Liver (tissue), 2 donors: ENCODE measurements at regions not wholly inside any gene's neighbourhood (a gene's known extent, or its start where the extent isn't known, plus 50 kb on each side); places are given as distances from the start of the nearest gene placed in this dataset.

Experiments
- EGR1 ChIP-seq, 2 donors: IDR thresholded peaks; 2 replicates each; pipeline ENCODE4 v1.6.1; 2016 to 2018; ENCODE audit warnings: antibody characterized with exemption in 2 of 2, low read depth in 2 of 2
- JUND ChIP-seq, 2 donors: IDR thresholded peaks; 2 replicates each; pipeline ENCODE4 v1.6.1; 2016; ENCODE audit warnings: antibody characterized with exemption in 2 of 2
- RXRA ChIP-seq, 2 donors: IDR thresholded peaks; 2 replicates each; pipeline ENCODE4 v1.6.1; 2017 to 2018; ENCODE audit warnings: antibody characterized with exemption in 2 of 2, mild to moderate bottlenecking in 1 of 2
- donor health status: healthy.

DNA sequence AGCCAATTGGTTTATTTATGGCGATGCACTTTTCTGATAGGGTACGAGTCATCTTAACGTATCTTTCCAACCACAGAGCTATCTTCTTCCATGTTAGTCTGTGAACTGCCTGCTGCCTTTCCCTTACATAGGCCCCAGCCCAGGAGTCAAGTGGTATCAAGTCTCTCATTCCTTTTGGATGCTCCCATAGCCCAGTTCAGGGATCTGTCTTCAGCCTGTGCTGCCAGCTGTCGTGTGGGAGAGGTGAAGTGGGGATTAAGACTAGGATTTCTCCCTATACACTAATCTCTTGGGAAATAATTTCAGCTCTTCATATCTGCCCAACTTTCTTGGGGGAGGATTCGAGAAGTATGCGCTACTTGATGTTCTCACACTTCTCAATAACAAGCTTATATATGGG, 475.7 kb downstream of the EBF1 start:
- TF ChIP-seq JUND (IDR thresholded peaks at IDR 0.05) (no peak), RXRA (IDR thresholded peaks at IDR 0.05) (no peak), EGR1 (IDR thresholded peaks at IDR 0.05; ENCODE audit: low read depth in 2 of 2) (no peak)
